ENCODE measurements at regions not wholly inside any gene's neighbourhood (a gene's known extent, or its start where the extent isn't known, plus 50 kb on each side); places are given as distances from the start of the nearest gene placed in this dataset.
A peak's percentile ranks its signal among the peaks of the same experiment; 100 is the strongest.

DNA sequence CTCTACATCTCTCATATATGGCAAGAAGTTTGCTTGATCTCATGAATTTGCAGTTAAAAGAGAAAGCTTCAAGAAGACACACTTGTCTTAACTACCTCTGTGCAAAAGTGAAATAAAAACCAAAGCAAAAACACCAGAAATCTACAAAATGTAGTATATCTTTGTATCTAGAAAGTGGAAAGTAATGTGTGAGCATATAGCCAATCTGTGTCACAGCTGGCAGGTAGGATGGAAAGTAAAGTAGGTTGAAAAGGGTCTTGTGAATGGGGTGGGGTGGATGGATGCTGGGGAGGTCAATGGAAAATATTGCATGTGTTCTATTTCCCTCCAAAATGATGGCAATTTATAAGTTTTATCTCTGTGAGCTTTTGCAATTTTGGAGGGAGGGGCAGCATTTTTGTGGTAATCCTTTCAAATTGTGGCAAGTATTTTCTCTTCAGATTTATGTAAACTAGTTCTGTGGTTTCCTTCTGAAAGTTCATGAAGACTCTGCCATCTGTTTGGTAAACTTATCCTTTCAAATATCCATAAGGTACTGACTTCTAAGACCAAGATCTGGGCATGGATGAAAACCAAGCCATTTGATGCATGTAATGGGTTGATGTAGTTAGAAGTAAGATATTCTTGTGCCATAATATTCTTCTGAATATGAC lies 215.9 kb upstream of the GIMD1 start:
- TF ChIP-seq ZBTB7A (IDR thresholded peaks at IDR 0.05; ENCODE audit: low read depth) (no peak), TEAD4 (IDR thresholded peaks at IDR 0.05) (no peak)

DNA sequence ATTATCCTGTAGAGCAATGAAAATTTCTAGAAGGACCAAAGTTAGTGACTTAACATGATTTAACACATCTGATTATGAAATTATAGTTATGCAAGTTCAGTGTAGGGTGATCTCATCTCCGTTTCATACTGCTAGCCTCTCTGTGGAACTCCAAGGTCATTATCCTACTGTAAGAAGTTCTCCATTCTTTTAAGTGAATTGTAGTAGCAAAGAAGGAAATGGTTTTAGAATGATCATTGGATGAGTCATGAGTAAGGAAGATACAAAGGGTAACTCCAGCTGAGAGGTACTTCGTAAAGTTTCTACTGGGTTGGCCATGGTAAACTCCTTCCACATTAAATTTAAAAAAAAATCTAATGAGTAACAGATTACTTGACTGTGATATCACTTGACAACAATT lies 215.0 kb upstream of the GIMD1 start:
- peak; percentile 43 for TF ChIP-seq CEBPB (IDR thresholded peaks at IDR 0.05)
- TF ChIP-seq EGR1 (IDR thresholded peaks at IDR 0.05), result no peak
- TF ChIP-seq EP300 (IDR thresholded peaks at IDR 0.05; ENCODE audit: borderline replicate concordance), result peak; percentile 46; the same call in 1 of the 2 replicates
- TF ChIP-seq TAF1 (IDR thresholded peaks at IDR 0.05; ENCODE audit: low read depth), result no peak
- peak; percentile 10; the same call in 1 of the 2 replicates for TF ChIP-seq NFIC (IDR thresholded peaks at IDR 0.05)
- TF ChIP-seq CREB1 (IDR thresholded peaks at IDR 0.05; ENCODE audit: low read depth), result no peak

DNA sequence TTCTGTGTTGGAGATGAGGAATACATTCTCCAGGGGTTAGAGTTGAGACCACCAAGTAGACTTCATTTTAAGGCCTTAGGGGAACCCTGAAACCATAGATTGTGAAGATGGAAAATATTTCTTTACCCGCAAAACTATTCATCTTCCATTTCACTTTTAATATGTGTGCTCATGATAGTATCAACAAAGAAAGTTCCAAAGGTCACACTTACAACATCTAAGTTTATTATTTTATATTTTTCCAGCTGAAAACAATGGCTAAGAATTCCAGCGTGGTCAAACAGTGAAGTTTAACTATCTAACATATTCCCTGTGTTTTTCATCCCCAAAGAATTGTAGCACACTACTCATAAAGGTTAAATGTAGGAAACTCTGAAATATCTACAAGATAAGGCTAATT lies 214.5 kb upstream of the GIMD1 start:
- TF ChIP-seq ZBTB7A (IDR thresholded peaks at IDR 0.05; ENCODE audit: low read depth) (no peak), TEAD4 (IDR thresholded peaks at IDR 0.05) (no peak), EP300 (IDR thresholded peaks at IDR 0.05; ENCODE audit: borderline replicate concordance) (no peak), YY1 (IDR thresholded peaks at IDR 0.05; ENCODE audit: low read depth) (no peak), CREB1 (IDR thresholded peaks at IDR 0.05; ENCODE audit: low read depth) (no peak), FOXM1 (IDR thresholded peaks at IDR 0.05; ENCODE audit: borderline replicate concordance, low read depth) (no peak)
- TF ChIP-seq, protein P1, sequence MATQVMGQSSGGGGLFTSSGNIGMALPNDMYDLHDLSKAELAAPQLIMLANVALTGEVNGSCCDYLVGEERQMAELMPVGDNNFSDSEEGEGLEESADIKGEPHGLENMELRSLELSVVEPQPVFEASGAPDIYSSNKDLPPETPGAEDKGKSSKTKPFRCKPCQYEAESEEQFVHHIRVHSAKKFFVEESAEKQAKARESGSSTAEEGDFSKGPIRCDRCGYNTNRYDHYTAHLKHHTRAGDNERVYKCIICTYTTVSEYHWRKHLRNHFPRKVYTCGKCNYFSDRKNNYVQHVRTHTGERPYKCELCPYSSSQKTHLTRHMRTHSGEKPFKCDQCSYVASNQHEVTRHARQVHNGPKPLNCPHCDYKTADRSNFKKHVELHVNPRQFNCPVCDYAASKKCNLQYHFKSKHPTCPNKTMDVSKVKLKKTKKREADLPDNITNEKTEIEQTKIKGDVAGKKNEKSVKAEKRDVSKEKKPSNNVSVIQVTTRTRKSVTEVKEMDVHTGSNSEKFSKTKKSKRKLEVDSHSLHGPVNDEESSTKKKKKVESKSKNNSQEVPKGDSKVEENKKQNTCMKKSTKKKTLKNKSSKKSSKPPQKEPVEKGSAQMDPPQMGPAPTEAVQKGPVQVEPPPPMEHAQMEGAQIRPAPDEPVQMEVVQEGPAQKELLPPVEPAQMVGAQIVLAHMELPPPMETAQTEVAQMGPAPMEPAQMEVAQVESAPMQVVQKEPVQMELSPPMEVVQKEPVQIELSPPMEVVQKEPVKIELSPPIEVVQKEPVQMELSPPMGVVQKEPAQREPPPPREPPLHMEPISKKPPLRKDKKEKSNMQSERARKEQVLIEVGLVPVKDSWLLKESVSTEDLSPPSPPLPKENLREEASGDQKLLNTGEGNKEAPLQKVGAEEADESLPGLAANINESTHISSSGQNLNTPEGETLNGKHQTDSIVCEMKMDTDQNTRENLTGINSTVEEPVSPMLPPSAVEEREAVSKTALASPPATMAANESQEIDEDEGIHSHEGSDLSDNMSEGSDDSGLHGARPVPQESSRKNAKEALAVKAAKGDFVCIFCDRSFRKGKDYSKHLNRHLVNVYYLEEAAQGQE (IDR thresholded peaks at IDR 0.05; ENCODE audit: low read depth), result no peak
- TF ChIP-seq, protein P2, sequence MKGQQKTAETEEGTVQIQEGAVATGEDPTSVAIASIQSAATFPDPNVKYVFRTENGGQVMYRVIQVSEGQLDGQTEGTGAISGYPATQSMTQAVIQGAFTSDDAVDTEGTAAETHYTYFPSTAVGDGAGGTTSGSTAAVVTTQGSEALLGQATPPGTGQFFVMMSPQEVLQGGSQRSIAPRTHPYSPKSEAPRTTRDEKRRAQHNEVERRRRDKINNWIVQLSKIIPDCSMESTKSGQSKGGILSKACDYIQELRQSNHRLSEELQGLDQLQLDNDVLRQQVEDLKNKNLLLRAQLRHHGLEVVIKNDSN (IDR thresholded peaks at IDR 0.05), result no peak

DNA sequence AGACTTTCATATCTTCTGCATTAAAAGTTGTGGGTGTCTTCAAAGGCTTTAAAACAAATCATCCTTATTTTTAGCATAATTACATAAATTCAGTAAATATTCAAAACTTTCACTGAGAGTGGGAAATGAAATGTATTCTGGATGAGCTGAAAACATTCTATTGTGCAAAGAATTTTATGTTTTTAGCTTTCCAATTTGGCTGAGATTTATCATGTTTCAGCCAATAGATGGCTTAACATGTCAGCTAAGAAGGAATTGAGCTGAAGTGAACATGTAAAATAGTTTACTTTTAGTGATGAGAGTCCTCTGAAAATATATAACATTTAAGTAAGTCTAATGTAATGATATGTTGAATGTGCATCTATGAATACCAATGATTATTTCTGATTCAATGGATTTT lies 213.5 kb upstream of the GIMD1 start:
- TF ChIP-seq CEBPB (IDR thresholded peaks at IDR 0.05) (no peak), EP300 (IDR thresholded peaks at IDR 0.05; ENCODE audit: borderline replicate concordance) (no peak), RAD21 (IDR thresholded peaks at IDR 0.05; ENCODE audit: low read depth) (no peak), TCF12 (IDR thresholded peaks at IDR 0.05; ENCODE audit: low read depth) (no peak), EGR1 (IDR thresholded peaks at IDR 0.05) (no peak), CREB1 (IDR thresholded peaks at IDR 0.05; ENCODE audit: low read depth) (no peak)
- TF ChIP-seq, protein P2 (IDR thresholded peaks at IDR 0.05), result no peak

DNA sequence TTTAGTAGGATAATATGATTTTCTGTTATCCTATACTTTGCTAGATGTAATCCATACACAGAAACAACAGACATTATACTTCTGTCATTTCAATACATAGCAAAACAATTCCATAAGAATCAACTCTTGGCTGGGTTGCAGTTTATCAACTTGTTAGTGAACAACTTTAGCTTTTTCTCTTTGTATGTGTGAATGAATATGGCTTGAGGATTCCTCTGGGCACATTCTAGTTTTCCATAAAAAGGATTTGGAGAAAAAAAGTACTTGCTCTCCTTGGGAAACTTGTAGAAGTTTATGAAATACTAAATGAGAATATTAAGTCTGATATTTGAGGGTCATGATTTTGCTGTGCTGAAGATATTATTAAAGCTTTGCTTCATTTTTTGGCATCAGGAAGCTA lies 210.7 kb upstream of the GIMD1 start:
- no peak for TF ChIP-seq ZBTB7A (IDR thresholded peaks at IDR 0.05; ENCODE audit: low read depth)
- TF ChIP-seq YY1 (IDR thresholded peaks at IDR 0.05; ENCODE audit: low read depth), result no peak
- TF ChIP-seq TCF12 (IDR thresholded peaks at IDR 0.05; ENCODE audit: low read depth), result no peak
- TF ChIP-seq, protein P2 (IDR thresholded peaks at IDR 0.05), result no peak
- TF ChIP-seq TAF1 (IDR thresholded peaks at IDR 0.05; ENCODE audit: low read depth), result no peak
- no peak for TF ChIP-seq NFIC (IDR thresholded peaks at IDR 0.05)
- no peak for TF ChIP-seq EP300 (IDR thresholded peaks at IDR 0.05; ENCODE audit: borderline replicate concordance)
- TF ChIP-seq, protein P1 (IDR thresholded peaks at IDR 0.05; ENCODE audit: low read depth), result no peak

DNA sequence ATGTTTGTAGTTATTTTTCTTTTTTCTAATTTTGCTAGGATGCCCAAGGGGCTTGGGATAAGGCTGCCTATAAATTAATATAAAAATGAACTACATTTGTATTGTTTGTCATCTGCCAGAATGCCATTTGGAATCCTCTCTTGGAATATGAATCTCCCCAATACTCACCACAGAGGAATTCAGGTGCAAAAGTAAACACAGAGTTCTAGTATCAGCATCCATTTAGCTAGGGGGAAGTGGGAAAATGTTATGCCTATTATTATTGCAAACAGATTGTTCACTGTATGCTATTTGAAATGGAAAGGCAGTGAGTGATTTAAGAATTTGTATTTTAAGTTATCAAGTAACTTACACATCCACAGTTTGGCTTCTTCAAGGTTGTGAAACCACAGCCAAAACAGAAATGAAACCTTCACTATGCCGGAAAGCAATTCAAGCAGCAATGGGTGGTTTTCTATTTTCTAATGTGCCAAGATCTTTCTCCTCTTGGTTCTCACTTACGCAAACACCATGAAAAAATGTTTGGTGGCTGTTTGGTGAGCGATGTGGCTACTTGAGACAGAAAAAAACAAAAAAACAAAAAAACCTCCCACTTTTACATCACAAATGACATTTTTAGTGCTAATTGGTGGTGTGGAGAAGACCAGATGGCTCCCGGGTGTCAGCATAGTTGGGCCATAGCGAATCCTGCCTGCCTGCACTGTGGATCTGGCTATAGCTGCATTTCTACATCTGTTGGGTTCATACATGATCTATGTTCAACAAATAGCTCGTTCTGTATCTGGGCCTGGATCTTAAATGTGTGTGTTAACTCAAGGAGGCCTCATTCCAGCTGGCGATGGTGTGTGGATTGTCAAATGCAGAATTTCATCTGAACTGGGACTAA lies 200.8 kb upstream of the GIMD1 start:
- TF ChIP-seq TEAD4 (IDR thresholded peaks at IDR 0.05) (no peak), YY1 (IDR thresholded peaks at IDR 0.05; ENCODE audit: low read depth) (no peak), FOXM1 (IDR thresholded peaks at IDR 0.05; ENCODE audit: borderline replicate concordance, low read depth) (no peak), TCF12 (IDR thresholded peaks at IDR 0.05; ENCODE audit: low read depth) (no peak), NFIC (IDR thresholded peaks at IDR 0.05) (no peak), ZBTB7A (IDR thresholded peaks at IDR 0.05; ENCODE audit: low read depth) (no peak), EP300 (IDR thresholded peaks at IDR 0.05; ENCODE audit: borderline replicate concordance) (no peak), RAD21 (IDR thresholded peaks at IDR 0.05; ENCODE audit: low read depth) (no peak), CEBPB (IDR thresholded peaks at IDR 0.05) (no peak), CREB1 (IDR thresholded peaks at IDR 0.05; ENCODE audit: low read depth) (no peak), EGR1 (IDR thresholded peaks at IDR 0.05) (no peak), TAF1 (IDR thresholded peaks at IDR 0.05; ENCODE audit: low read depth) (no peak)
- TF ChIP-seq, protein P3, sequence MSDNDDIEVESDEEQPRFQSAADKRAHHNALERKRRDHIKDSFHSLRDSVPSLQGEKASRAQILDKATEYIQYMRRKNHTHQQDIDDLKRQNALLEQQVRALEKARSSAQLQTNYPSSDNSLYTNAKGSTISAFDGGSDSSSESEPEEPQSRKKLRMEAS (IDR thresholded peaks at IDR 0.05), result no peak
- TF ChIP-seq, protein P1 (IDR thresholded peaks at IDR 0.05; ENCODE audit: low read depth), result no peak
- TF ChIP-seq, protein P2 (IDR thresholded peaks at IDR 0.05), result no peak

Measured in Ishikawa (cell line).